Hepatocyte (in vitro differentiated cells): ENCODE measurements at regions not wholly inside any gene's neighbourhood (a gene's known extent, or its start where the extent isn't known, plus 50 kb on each side); places are given as distances from the start of the nearest gene placed in this dataset.

Source experiments
- DNase-seq: peaks from one replicate; pipeline ENCODE4 v3.0.0-alpha.2; 2016; ENCODE audit warnings: low spot score
- H2AFZ ChIP-seq: fragments of 200-600 bp; sonication (generic); 2 replicates; pipeline ENCODE4 v1.6.0; 2016; ENCODE audit warnings: antibody characterized with exemption, mild to moderate bottlenecking
- H3K27ac ChIP-seq: fragments of 200-600 bp; sonication (generic); 2 replicates; pipeline ENCODE4 v1.5.1; 2016; ENCODE audit warnings: mild to moderate bottlenecking
- H3K27me3 ChIP-seq: fragments of 200-600 bp; sonication (generic); 2 replicates; pipeline ENCODE4 v1.6.1; 2016
- H3K36me3 ChIP-seq: fragments of 200-600 bp; sonication (generic); replicated peaks from 2 replicates; pipeline ENCODE4 v1.5.1; 2016; ENCODE audit warnings: low read depth; ENCODE audit not compliant: insufficient read depth
- H3K4me1 ChIP-seq: fragments of 200-600 bp; sonication (generic); 2 replicates; pipeline ENCODE4 v1.5.1; 2016; ENCODE audit warnings: mild to moderate bottlenecking, moderate library complexity; ENCODE audit not compliant: insufficient read depth
- H3K4me2 ChIP-seq: fragments of 200-600 bp; sonication (generic); 2 replicates; pipeline ENCODE4 v1.6.0; 2016
- H3K4me3 ChIP-seq: fragments of 200-600 bp; sonication (generic); 2 replicates; pipeline ENCODE4 v1.5.1; 2016; ENCODE audit warnings: mild to moderate bottlenecking
- H3K79me2 ChIP-seq: fragments of 200-600 bp; sonication (generic); 2 replicates; pipeline ENCODE4 v1.6.0; 2017; ENCODE audit warnings: mild to moderate bottlenecking
- H3K9me2 ChIP-seq: fragments of 200-600 bp; sonication (generic); replicated peaks from 2 replicates; pipeline ENCODE4 v1.6.0; 2017; ENCODE audit warnings: mild to moderate bottlenecking; ENCODE audit not compliant: insufficient read depth
- H3K9me3 ChIP-seq: fragments of 200-600 bp; sonication (generic); 2 replicates; pipeline ENCODE4 v1.5.1; 2016; ENCODE audit warnings: low read depth, mild to moderate bottlenecking
- H4K20me1 ChIP-seq: fragments of 200-600 bp; sonication (generic); 2 replicates; pipeline ENCODE4 v1.6.0; 2016; ENCODE audit warnings: mild to moderate bottlenecking; ENCODE audit not compliant: insufficient read depth, poor library complexity, severe bottlenecking
- CTCF ChIP-seq: fragments of 200-600 bp; sonication (generic); IDR thresholded peaks from 2 replicates; pipeline ENCODE4 v1.5.1; 2016; ENCODE audit warnings: antibody characterized with exemption, mild to moderate bottlenecking; ENCODE audit not compliant: poor library complexity
- EZH2 ChIP-seq: fragments of 200-600 bp; sonication (generic); IDR thresholded peaks from 2 replicates; pipeline ENCODE4 v1.6.1; 2016; ENCODE audit warnings: antibody characterized with exemption, mild to moderate bottlenecking, borderline replicate concordance
- EZH2phosphoT487 ChIP-seq: fragments of 200-600 bp; sonication (generic); IDR thresholded peaks from one replicate; pipeline ENCODE4 v1.6.1; 2018; ENCODE audit warnings: antibody characterized with exemption, mild to moderate bottlenecking, low read depth, moderate library complexity; ENCODE audit not compliant: unreplicated experiment, severe bottlenecking
- WGBS: methylation state at CpG from one replicate; pipeline ENCODE4 v1.1.6; 2016; ENCODE audit warnings: low lambda C conversion rate; ENCODE audit errors: missing lambda C conversion rate; 5-methylcytosine and 5-hydroxymethylcytosine counted together

- Histone ChIP-seq H3K27ac (no peak overlapping the region), H3K4me2 (no peak overlapping the region), H3K27me3 (no peaks in the 10 kb centered on the region), H3K4me1 (no peaks in the 10 kb centered on the region), H4K20me1 (no peaks in the 10 kb centered on the region), H3K4me3 (no peak overlapping the region), H2AFZ (no peak overlapping the region), H3K9me3 (no peaks in the 10 kb centered on the region), H3K36me3 (no peaks in the 10 kb centered on the region), H3K9me2 (no peaks in the 10 kb centered on the region), H3K79me2 (no peaks in the 10 kb centered on the region)
- 43% methylated on average over 3 of the region's 3 CpGs for WGBS
- no peak for DNase-seq
- no peak for TF ChIP-seq EZH2
- no peak for TF ChIP-seq CTCF
- no peak for TF ChIP-seq EZH2phosphoT487
Measured at GRCh38 chr20:11443382-11444119, 474.1 kb upstream of the BTBD3 start.

GRCh38 chr20:11445161-11445560 lies 472.5 kb upstream of the BTBD3 start:
- no peaks in the 10 kb centered on the region for H3K4me1 ChIP-seq
- DNase-seq: no peak
- H3K27ac ChIP-seq: no peak overlapping the region
- WGBS: 82% methylated on average over 3 of the region's 3 CpGs
- H4K20me1 ChIP-seq: no peaks in the 10 kb centered on the region
- H3K9me2 ChIP-seq: no peaks in the 10 kb centered on the region
- H2AFZ ChIP-seq: no peak overlapping the region
- no peaks in the 10 kb centered on the region for H3K9me3 ChIP-seq
- no peak overlapping the region for H3K4me3 ChIP-seq
- no peak for TF ChIP-seq EZH2
- no peak for TF ChIP-seq EZH2phosphoT487
- no peak for TF ChIP-seq CTCF
- no peaks in the 10 kb centered on the region for H3K36me3 ChIP-seq
- H3K27me3 ChIP-seq: no peaks in the 10 kb centered on the region
- no peaks in the 10 kb centered on the region for H3K79me2 ChIP-seq
- H3K4me2 ChIP-seq: no peak overlapping the region

GRCh38 chr20:11445891-11446290 lies 471.8 kb upstream of the BTBD3 start:
- H3K4me3 ChIP-seq: no peak overlapping the region

More at GRCh38 chr20:11445891-11446290, 471.8 kb upstream of the BTBD3 start:
- Histone ChIP-seq H4K20me1 (no peaks in the 10 kb centered on the region), H3K4me2 (no peak overlapping the region), H3K27me3 (no peaks in the 10 kb centered on the region), H2AFZ (no peak overlapping the region), H3K36me3 (no peaks in the 10 kb centered on the region), H3K4me1 (no peaks in the 10 kb centered on the region), H3K9me3 (no peaks in the 10 kb centered on the region), H3K79me2 (no peaks in the 10 kb centered on the region), H3K27ac (no peak overlapping the region), H3K9me2 (no peaks in the 10 kb centered on the region)
- TF ChIP-seq EZH2phosphoT487 (no peak), CTCF (no peak), EZH2 (no peak)
- no peak for DNase-seq
